K562 (cell line): ENCODE measurements at regions not wholly inside any gene's neighbourhood (a gene's known extent, or its start where the extent isn't known, plus 50 kb on each side); places are given as distances from the start of the nearest gene placed in this dataset.

Experiments used
- MEF2D ChIP-seq: conservative IDR thresholded peaks from 2 replicates; pipeline ENCODE4 v1.6.1; 2016; ENCODE audit warnings: low read depth, missing genetic modification characterization, missing compliant biosample characterization
- NRF1 ChIP-seq, 2 experiments: fragments of 450-650 bp; IDR thresholded peaks in 1 of 2; conservative IDR thresholded peaks in 1 of 2; 2 replicates each; pipeline ENCODE4 v1.6.1; 2014; ENCODE audit warnings: mild to moderate bottlenecking in 2 of 2
- XRCC4 ChIP-seq: IDR thresholded peaks from one replicate; pipeline ENCODE4 v1.6.1; 2011; ENCODE audit not compliant: insufficient read depth, insufficient read length; ENCODE audit errors: extremely low read depth
- ZFP36 ChIP-seq: fragments of 150-350 bp; IDR thresholded peaks from 2 replicates; pipeline ENCODE4 v1.6.1; 2018; ENCODE audit warnings: low read length, low read depth; ENCODE audit not compliant: partially characterized antibody
- TF ChIP-seq, protein P1 (sequence below): fragments of 200-600 bp; sonication (generic); IDR thresholded peaks from one replicate; pipeline ENCODE4 v1.6.1; 2012; ENCODE audit warnings: mild to moderate bottlenecking, low read depth, low read length, inconsistent platforms
- TF ChIP-seq, protein P2 (sequence below): sonication (generic); formaldehyde crosslinking; IDR thresholded peaks from 2 replicates; pipeline ENCODE4 v1.8.1; 2023; ENCODE audit warnings: mild to moderate bottlenecking, missing genetic modification reagents

- TF ChIP-seq, protein P1, sequence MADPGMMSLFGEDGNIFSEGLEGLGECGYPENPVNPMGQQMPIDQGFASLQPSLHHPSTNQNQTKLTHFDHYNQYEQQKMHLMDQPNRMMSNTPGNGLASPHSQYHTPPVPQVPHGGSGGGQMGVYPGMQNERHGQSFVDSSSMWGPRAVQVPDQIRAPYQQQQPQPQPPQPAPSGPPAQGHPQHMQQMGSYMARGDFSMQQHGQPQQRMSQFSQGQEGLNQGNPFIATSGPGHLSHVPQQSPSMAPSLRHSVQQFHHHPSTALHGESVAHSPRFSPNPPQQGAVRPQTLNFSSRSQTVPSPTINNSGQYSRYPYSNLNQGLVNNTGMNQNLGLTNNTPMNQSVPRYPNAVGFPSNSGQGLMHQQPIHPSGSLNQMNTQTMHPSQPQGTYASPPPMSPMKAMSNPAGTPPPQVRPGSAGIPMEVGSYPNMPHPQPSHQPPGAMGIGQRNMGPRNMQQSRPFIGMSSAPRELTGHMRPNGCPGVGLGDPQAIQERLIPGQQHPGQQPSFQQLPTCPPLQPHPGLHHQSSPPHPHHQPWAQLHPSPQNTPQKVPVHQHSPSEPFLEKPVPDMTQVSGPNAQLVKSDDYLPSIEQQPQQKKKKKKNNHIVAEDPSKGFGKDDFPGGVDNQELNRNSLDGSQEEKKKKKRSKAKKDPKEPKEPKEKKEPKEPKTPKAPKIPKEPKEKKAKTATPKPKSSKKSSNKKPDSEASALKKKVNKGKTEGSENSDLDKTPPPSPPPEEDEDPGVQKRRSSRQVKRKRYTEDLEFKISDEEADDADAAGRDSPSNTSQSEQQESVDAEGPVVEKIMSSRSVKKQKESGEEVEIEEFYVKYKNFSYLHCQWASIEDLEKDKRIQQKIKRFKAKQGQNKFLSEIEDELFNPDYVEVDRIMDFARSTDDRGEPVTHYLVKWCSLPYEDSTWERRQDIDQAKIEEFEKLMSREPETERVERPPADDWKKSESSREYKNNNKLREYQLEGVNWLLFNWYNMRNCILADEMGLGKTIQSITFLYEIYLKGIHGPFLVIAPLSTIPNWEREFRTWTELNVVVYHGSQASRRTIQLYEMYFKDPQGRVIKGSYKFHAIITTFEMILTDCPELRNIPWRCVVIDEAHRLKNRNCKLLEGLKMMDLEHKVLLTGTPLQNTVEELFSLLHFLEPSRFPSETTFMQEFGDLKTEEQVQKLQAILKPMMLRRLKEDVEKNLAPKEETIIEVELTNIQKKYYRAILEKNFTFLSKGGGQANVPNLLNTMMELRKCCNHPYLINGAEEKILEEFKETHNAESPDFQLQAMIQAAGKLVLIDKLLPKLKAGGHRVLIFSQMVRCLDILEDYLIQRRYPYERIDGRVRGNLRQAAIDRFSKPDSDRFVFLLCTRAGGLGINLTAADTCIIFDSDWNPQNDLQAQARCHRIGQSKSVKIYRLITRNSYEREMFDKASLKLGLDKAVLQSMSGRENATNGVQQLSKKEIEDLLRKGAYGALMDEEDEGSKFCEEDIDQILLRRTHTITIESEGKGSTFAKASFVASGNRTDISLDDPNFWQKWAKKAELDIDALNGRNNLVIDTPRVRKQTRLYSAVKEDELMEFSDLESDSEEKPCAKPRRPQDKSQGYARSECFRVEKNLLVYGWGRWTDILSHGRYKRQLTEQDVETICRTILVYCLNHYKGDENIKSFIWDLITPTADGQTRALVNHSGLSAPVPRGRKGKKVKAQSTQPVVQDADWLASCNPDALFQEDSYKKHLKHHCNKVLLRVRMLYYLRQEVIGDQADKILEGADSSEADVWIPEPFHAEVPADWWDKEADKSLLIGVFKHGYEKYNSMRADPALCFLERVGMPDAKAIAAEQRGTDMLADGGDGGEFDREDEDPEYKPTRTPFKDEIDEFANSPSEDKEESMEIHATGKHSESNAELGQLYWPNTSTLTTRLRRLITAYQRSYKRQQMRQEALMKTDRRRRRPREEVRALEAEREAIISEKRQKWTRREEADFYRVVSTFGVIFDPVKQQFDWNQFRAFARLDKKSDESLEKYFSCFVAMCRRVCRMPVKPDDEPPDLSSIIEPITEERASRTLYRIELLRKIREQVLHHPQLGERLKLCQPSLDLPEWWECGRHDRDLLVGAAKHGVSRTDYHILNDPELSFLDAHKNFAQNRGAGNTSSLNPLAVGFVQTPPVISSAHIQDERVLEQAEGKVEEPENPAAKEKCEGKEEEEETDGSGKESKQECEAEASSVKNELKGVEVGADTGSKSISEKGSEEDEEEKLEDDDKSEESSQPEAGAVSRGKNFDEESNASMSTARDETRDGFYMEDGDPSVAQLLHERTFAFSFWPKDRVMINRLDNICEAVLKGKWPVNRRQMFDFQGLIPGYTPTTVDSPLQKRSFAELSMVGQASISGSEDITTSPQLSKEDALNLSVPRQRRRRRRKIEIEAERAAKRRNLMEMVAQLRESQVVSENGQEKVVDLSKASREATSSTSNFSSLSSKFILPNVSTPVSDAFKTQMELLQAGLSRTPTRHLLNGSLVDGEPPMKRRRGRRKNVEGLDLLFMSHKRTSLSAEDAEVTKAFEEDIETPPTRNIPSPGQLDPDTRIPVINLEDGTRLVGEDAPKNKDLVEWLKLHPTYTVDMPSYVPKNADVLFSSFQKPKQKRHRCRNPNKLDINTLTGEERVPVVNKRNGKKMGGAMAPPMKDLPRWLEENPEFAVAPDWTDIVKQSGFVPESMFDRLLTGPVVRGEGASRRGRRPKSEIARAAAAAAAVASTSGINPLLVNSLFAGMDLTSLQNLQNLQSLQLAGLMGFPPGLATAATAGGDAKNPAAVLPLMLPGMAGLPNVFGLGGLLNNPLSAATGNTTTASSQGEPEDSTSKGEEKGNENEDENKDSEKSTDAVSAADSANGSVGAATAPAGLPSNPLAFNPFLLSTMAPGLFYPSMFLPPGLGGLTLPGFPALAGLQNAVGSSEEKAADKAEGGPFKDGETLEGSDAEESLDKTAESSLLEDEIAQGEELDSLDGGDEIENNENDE = no peak
- TF ChIP-seq, protein P2, sequence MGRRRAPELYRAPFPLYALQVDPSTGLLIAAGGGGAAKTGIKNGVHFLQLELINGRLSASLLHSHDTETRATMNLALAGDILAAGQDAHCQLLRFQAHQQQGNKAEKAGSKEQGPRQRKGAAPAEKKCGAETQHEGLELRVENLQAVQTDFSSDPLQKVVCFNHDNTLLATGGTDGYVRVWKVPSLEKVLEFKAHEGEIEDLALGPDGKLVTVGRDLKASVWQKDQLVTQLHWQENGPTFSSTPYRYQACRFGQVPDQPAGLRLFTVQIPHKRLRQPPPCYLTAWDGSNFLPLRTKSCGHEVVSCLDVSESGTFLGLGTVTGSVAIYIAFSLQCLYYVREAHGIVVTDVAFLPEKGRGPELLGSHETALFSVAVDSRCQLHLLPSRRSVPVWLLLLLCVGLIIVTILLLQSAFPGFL (CRISPR knock-in tag) = no peak
- TF ChIP-seq NRF1 (conservative IDR thresholded peaks at IDR 0.05 in 1 of 2, IDR thresholded peaks at IDR 0.05 in 1 of 2) (no peak), ZFP36 (no peak), XRCC4 (no peak), MEF2D (tag) (no peak)
Measured at GRCh38 chr22:49269928-49270327, 557.7 kb downstream of the BRD1 start (continued).
